Fibroblast of the aortic adventitia (primary cell): ENCODE measurements at regions not wholly inside any gene's neighbourhood (a gene's known extent, or its start where the extent isn't known, plus 50 kb on each side); places are given as distances from the start of the nearest gene placed in this dataset.
"Not testable (repeated sequence)": the region's sequence is repeated elsewhere in the genome, so short reads cannot be mapped to it uniquely, and the experiment has no call there.

Source experiments
- DNase-seq: peaks from one replicate; pipeline ENCODE4 v3.0.0-alpha.2; 2010; ENCODE audit warnings: low read depth
- H3K4me3 ChIP-seq: 2 replicates; pipeline ENCODE4 v1.5.1; 2011; ENCODE audit warnings: low read depth, mild to moderate bottlenecking, control low read depth, low read length, moderate library complexity
- TF ChIP-seq, protein P1 (sequence below): IDR thresholded peaks from 2 replicates; pipeline ENCODE4 v1.5.1; 2011; ENCODE audit warnings: mild to moderate bottlenecking, low read length, control low read depth, inconsistent platforms; ENCODE audit not compliant: insufficient read depth

DNA sequence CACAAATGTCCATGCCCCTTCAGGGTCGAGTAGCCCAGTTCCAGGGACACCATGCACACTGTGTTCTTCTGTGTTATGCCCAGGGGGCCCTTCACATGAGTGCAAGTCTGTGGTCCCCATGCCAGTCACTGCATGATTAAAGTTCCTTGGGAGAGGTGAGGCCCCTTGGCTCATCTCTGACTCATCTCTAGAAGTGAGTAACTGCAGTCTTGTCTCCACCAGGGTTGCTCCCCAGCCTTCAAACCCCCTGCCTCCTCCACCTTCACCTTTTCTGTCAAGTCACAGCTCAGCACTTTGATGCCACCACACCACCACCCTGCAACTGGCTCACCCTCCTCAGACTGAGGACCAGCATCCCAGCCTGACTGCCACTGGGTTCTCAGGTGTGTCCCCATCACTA is 161.7 kb downstream of the UNC5CL start:
- no peak overlapping the region for H3K4me3 ChIP-seq
- DNase-seq: no peak
- TF ChIP-seq, protein P1, sequence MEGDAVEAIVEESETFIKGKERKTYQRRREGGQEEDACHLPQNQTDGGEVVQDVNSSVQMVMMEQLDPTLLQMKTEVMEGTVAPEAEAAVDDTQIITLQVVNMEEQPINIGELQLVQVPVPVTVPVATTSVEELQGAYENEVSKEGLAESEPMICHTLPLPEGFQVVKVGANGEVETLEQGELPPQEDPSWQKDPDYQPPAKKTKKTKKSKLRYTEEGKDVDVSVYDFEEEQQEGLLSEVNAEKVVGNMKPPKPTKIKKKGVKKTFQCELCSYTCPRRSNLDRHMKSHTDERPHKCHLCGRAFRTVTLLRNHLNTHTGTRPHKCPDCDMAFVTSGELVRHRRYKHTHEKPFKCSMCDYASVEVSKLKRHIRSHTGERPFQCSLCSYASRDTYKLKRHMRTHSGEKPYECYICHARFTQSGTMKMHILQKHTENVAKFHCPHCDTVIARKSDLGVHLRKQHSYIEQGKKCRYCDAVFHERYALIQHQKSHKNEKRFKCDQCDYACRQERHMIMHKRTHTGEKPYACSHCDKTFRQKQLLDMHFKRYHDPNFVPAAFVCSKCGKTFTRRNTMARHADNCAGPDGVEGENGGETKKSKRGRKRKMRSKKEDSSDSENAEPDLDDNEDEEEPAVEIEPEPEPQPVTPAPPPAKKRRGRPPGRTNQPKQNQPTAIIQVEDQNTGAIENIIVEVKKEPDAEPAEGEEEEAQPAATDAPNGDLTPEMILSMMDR: no peak

GRCh38 chr6:40876336-40876735 is 162.7 kb downstream of the UNC5CL start:
- TF ChIP-seq, protein P1: no peak
- H3K4me3 ChIP-seq: no peak overlapping the region
- DNase-seq: no peak

- DNase-seq: no peak
- H3K4me3 ChIP-seq: no peak overlapping the region
- TF ChIP-seq, protein P1: no peak
These were observed 164.5 kb downstream of the UNC5CL start for GRCh38 chr6:40874495-40874894.

GRCh38 chr6:40871424-40871823 is 167.6 kb downstream of the UNC5CL start:
- TF ChIP-seq, protein P1: no peak
- H3K4me3 ChIP-seq: no peak overlapping the region
- DNase-seq: no peak

- not testable (repeated sequence) for H3K4me3 ChIP-seq, DNase-seq
These were observed 170.7 kb downstream of the UNC5CL start for GRCh38 chr6:40868089-40868865.

GRCh38 chr6:40867527-40867926 is 171.5 kb downstream of the UNC5CL start:
- not testable (repeated sequence) for H3K4me3 ChIP-seq, DNase-seq

DNA sequence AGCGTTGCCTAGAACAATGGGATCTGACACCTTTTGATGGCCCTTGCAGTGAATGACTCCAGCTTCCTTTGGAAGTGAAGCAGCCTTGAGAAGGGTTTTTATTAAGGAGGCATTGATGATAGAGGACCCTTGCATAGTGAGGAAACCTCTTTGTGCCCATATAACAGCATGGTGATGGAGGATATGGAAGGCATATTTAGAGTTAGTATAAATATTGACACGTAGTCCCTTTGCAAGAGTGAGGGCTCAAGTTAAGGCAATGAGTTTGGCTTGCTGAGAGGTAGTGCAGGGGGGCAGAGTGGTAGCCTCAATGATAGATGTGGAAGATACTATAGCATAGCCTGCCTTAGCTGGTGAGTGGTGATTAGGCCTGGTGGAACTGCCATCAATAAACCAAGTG is 173.8 kb downstream of the UNC5CL start:
- H3K4me3 ChIP-seq, DNase-seq: not testable (repeated sequence)

DNA sequence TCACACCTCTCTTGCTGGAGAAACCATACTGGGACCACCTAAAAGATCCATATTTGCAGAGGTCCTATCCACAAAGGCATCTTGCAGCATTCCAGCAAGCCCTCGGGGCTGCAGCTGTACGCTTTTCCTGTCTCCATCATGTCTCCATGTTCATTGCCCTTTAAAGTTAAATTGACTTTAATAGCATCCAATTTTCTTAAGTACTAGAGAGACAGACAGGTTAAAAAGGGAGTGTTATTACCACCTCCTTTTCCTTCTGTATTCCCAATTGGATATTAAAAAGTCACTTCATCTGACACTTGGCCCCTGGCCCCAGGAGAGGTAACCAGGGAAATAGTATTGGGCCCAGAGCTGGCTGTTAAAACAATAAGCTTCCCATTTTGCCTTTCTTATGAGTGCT is 178.6 kb downstream of the UNC5CL start:
- TF ChIP-seq, protein P1: no peak
- DNase-seq: no peak

More for the DNA sequence above, 178.6 kb downstream of the UNC5CL start:
- H3K4me3 ChIP-seq: no peak overlapping the region
